Endothelial cell (in vitro differentiated cells): ENCODE measurements at regions not wholly inside any gene's neighbourhood (a gene's known extent, or its start where the extent isn't known, plus 50 kb on each side); places are given as distances from the start of the nearest gene placed in this dataset.

Experiments used
- DNase-seq: peaks from one replicate; pipeline ENCODE4 v3.0.0; 2021; ENCODE audit warnings: low spot score
- H3K27ac Mint-ChIP-seq: one replicate; pipeline ENCODE4 v1.8.0; 2021; ENCODE audit warnings: mixed read lengths, inconsistent platforms; ENCODE audit not compliant: unreplicated experiment
- H3K27me3 Mint-ChIP-seq: one replicate; pipeline ENCODE4 v1.8.0; 2021; ENCODE audit warnings: mild to moderate bottlenecking, moderate library complexity, mixed read lengths, inconsistent platforms; ENCODE audit not compliant: unreplicated experiment
- H3K36me3 Mint-ChIP-seq: one replicate; pipeline ENCODE4 v1.8.0; 2021; ENCODE audit warnings: mild to moderate bottlenecking, low read depth, mixed read lengths, inconsistent platforms; ENCODE audit not compliant: unreplicated experiment
- H3K4me1 Mint-ChIP-seq: one replicate; pipeline ENCODE4 v1.8.0; 2021; ENCODE audit warnings: mild to moderate bottlenecking, mixed read lengths, inconsistent platforms; ENCODE audit not compliant: unreplicated experiment
- H3K4me3 Mint-ChIP-seq: one replicate; pipeline ENCODE4 v1.8.0; 2021; ENCODE audit warnings: mild to moderate bottlenecking, mixed read lengths, inconsistent platforms; ENCODE audit not compliant: unreplicated experiment
- H3K9me3 Mint-ChIP-seq: one replicate; pipeline ENCODE4 v1.8.0; 2021; ENCODE audit warnings: mixed read lengths, inconsistent platforms; ENCODE audit not compliant: unreplicated experiment
- TF ChIP-seq, protein P1 (sequence below): fragments of 200-600 bp; sonication (generic); IDR thresholded peaks from one replicate; pipeline ENCODE4 v1.5.0; 2021; ENCODE audit warnings: antibody characterized with exemption; ENCODE audit not compliant: unreplicated experiment

DNA sequence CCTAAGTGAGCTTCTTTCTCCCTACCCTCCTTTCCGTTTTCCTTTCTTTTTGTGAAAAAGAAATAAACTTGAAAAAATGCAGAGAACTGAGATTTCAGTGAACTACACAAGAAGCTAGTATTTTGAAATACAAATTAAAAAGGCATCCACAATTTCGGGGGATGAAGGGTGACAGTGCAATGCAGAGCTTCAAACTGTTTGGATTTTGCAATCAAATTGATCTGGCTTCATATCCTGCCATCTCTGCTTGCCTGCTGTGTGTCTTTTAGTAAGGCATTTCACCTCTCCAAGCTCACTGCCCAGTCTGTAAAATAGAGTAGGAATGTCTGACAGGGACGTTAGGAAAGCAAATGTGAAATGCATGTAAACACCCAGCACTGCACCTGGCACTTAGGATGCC, 258.0 kb downstream of the HACE1 start:
- no peaks in the 10 kb centered on the region for H3K27me3 Mint-ChIP-seq
- no peaks in the 10 kb centered on the region for H3K4me1 Mint-ChIP-seq

DNA sequence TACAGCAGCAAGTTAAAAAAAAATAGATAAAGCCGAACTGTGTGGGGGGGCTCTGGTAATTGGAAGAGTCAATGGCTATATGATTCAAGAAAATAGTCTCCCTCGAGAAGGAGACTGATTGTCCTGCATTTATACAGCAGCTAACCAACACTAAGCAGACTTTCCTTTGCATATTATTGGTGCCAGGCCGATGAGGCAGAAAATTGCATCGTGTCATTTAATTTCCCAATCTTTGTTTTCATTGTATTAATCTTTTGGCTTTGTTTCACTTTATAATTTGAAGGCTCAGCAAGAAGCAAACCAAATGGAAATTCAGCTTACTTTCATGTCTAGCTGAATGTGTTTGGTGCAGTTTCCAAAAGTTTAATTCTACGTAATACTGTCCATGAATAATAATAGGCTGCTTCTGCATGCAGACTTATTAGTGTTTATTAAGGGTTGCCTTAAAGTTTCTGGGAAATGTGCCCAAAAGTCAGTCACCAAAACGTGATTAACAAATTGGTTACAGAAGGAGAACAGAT, 258.5 kb downstream of the HACE1 start:
- H3K36me3 Mint-ChIP-seq = no peaks in the 10 kb centered on the region
- no peaks in the 10 kb centered on the region for H3K27me3 Mint-ChIP-seq
- no peak overlapping the region for H3K27ac Mint-ChIP-seq
- no peak overlapping the region for H3K4me3 Mint-ChIP-seq
- TF ChIP-seq, protein P1, sequence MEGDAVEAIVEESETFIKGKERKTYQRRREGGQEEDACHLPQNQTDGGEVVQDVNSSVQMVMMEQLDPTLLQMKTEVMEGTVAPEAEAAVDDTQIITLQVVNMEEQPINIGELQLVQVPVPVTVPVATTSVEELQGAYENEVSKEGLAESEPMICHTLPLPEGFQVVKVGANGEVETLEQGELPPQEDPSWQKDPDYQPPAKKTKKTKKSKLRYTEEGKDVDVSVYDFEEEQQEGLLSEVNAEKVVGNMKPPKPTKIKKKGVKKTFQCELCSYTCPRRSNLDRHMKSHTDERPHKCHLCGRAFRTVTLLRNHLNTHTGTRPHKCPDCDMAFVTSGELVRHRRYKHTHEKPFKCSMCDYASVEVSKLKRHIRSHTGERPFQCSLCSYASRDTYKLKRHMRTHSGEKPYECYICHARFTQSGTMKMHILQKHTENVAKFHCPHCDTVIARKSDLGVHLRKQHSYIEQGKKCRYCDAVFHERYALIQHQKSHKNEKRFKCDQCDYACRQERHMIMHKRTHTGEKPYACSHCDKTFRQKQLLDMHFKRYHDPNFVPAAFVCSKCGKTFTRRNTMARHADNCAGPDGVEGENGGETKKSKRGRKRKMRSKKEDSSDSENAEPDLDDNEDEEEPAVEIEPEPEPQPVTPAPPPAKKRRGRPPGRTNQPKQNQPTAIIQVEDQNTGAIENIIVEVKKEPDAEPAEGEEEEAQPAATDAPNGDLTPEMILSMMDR = no peak
- no peak for DNase-seq
- no peaks in the 10 kb centered on the region for H3K4me1 Mint-ChIP-seq
- H3K9me3 Mint-ChIP-seq = no peaks in the 10 kb centered on the region

More for the DNA sequence above, 258.0 kb downstream of the HACE1 start:
- H3K36me3 Mint-ChIP-seq = no peaks in the 10 kb centered on the region
- no peaks in the 10 kb centered on the region for H3K9me3 Mint-ChIP-seq
- H3K27ac Mint-ChIP-seq = no peak overlapping the region
- H3K4me3 Mint-ChIP-seq = no peak overlapping the region
- TF ChIP-seq, protein P1 = no peak
- no peak for DNase-seq

DNA sequence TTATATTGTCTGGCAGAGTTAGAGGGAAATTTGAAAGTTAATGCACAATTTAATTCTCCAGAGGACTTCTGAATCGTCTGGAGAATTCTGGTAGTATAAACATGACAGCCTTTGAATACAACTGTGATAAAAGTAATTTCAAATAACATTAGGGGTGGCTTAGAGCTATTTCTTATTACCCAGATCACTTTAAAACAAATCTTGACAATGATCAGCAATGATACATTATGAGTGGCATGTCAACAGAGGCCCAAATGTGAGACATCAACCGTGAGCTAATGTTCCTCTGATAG, 259.1 kb downstream of the HACE1 start:
- no peak for DNase-seq
- H3K9me3 Mint-ChIP-seq = no peaks in the 10 kb centered on the region
- no peak overlapping the region for H3K4me3 Mint-ChIP-seq
- H3K36me3 Mint-ChIP-seq = no peaks in the 10 kb centered on the region
- H3K4me1 Mint-ChIP-seq = no peaks in the 10 kb centered on the region
- H3K27ac Mint-ChIP-seq = no peak overlapping the region
- TF ChIP-seq, protein P1 = no peak
- H3K27me3 Mint-ChIP-seq = no peaks in the 10 kb centered on the region

DNA sequence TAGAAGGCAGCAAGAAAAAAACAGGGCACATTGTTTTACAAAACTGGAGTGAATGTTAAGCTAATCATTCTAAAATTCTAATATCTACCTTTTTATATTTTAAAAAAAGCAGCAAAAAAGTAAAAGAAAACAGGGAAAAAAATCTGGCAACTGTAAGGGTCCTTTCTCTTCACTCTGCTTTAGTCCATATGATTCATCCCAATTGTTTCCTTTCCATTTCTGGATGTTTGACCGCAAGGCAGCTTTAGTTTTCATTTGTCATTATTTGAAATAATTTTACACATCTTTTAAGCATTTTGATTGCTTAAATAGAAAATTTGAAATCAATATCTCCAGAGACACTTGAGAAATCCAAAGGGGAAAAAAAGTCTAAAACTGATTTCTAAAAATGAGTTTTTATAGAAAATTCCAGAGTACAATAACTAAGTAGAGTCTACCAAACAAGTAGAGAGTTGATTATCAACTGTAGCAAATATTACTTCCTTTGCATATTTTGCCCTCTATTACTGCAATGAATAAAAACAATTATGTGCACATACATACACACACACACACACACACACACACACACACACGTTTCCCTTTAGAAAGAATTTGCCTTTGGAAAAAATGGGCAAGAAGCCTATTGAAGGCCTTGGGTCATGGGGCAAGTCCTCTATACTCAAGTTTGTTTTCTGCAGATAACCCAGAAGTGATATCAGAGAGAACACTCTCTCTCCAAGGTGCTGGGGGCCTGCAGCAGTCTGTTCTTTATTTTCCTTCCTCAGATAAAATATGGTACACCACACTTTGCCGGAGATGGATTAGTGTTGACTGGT, 259.7 kb downstream of the HACE1 start:
- H3K27ac Mint-ChIP-seq = no peak overlapping the region
- H3K27me3 Mint-ChIP-seq = no peaks in the 10 kb centered on the region
- no peaks in the 10 kb centered on the region for H3K4me1 Mint-ChIP-seq
- no peak overlapping the region for H3K4me3 Mint-ChIP-seq
- no peaks in the 10 kb centered on the region for H3K36me3 Mint-ChIP-seq
- TF ChIP-seq, protein P1 = no peak
- no peak for DNase-seq
- H3K9me3 Mint-ChIP-seq = no peaks in the 10 kb centered on the region

DNA sequence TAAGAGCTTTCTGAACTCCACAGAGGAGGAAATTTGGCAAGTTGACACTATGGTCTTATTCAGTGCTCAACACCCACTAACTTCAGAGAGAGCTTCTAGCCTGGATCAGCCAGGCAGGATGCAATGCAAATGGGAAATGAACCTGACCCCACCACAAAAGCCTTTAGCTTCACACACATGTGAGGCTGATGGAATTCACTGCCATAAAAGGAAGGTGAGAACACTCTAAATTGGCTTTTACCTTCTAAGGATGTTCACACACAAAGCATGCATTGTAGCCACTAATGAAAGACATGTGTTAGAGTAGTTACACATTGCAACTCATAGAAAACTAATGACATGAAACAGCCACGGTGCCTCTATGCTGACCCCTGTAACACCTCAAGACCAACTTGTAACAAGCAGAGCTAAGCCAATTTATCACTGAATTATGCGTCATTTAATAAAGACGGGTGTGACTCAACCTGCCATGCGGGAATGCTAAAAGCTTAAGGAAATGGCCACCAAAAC, 262.1 kb downstream of the HACE1 start:
- Mint-ChIP-seq H3K27ac (no peak overlapping the region), H3K9me3 (no peaks in the 10 kb centered on the region), H3K36me3 (no peaks in the 10 kb centered on the region), H3K27me3 (no peaks in the 10 kb centered on the region), H3K4me3 (no peak overlapping the region), H3K4me1 (no peaks in the 10 kb centered on the region)
- no peak for DNase-seq
- TF ChIP-seq, protein P1 = no peak
